Hepatocyte (in vitro differentiated cells): ENCODE measurements at regions not wholly inside any gene's neighbourhood (a gene's known extent, or its start where the extent isn't known, plus 50 kb on each side); places are given as distances from the start of the nearest gene placed in this dataset.

ENCODE experiments used
- DNase-seq: peaks from one replicate; pipeline ENCODE4 v3.0.0-alpha.2; 2016; ENCODE audit warnings: low spot score
- H2AFZ ChIP-seq: fragments of 200-600 bp; sonication (generic); 2 replicates; pipeline ENCODE4 v1.6.0; 2016; ENCODE audit warnings: antibody characterized with exemption, mild to moderate bottlenecking
- H3K27ac ChIP-seq: fragments of 200-600 bp; sonication (generic); 2 replicates; pipeline ENCODE4 v1.5.1; 2016; ENCODE audit warnings: mild to moderate bottlenecking
- H3K27me3 ChIP-seq: fragments of 200-600 bp; sonication (generic); 2 replicates; pipeline ENCODE4 v1.6.1; 2016
- H3K36me3 ChIP-seq: fragments of 200-600 bp; sonication (generic); replicated peaks from 2 replicates; pipeline ENCODE4 v1.5.1; 2016; ENCODE audit warnings: low read depth; ENCODE audit not compliant: insufficient read depth
- H3K4me1 ChIP-seq: fragments of 200-600 bp; sonication (generic); 2 replicates; pipeline ENCODE4 v1.5.1; 2016; ENCODE audit warnings: mild to moderate bottlenecking, moderate library complexity; ENCODE audit not compliant: insufficient read depth
- H3K4me2 ChIP-seq: fragments of 200-600 bp; sonication (generic); 2 replicates; pipeline ENCODE4 v1.6.0; 2016
- H3K4me3 ChIP-seq: fragments of 200-600 bp; sonication (generic); 2 replicates; pipeline ENCODE4 v1.5.1; 2016; ENCODE audit warnings: mild to moderate bottlenecking
- H3K79me2 ChIP-seq: fragments of 200-600 bp; sonication (generic); 2 replicates; pipeline ENCODE4 v1.6.0; 2017; ENCODE audit warnings: mild to moderate bottlenecking
- H3K9me2 ChIP-seq: fragments of 200-600 bp; sonication (generic); replicated peaks from 2 replicates; pipeline ENCODE4 v1.6.0; 2017; ENCODE audit warnings: mild to moderate bottlenecking; ENCODE audit not compliant: insufficient read depth
- H3K9me3 ChIP-seq: fragments of 200-600 bp; sonication (generic); 2 replicates; pipeline ENCODE4 v1.5.1; 2016; ENCODE audit warnings: low read depth, mild to moderate bottlenecking
- H4K20me1 ChIP-seq: fragments of 200-600 bp; sonication (generic); 2 replicates; pipeline ENCODE4 v1.6.0; 2016; ENCODE audit warnings: mild to moderate bottlenecking; ENCODE audit not compliant: insufficient read depth, poor library complexity, severe bottlenecking
- CTCF ChIP-seq: fragments of 200-600 bp; sonication (generic); IDR thresholded peaks from 2 replicates; pipeline ENCODE4 v1.5.1; 2016; ENCODE audit warnings: antibody characterized with exemption, mild to moderate bottlenecking; ENCODE audit not compliant: poor library complexity
- EZH2 ChIP-seq: fragments of 200-600 bp; sonication (generic); IDR thresholded peaks from 2 replicates; pipeline ENCODE4 v1.6.1; 2016; ENCODE audit warnings: antibody characterized with exemption, mild to moderate bottlenecking, borderline replicate concordance
- EZH2phosphoT487 ChIP-seq: fragments of 200-600 bp; sonication (generic); IDR thresholded peaks from one replicate; pipeline ENCODE4 v1.6.1; 2018; ENCODE audit warnings: antibody characterized with exemption, mild to moderate bottlenecking, low read depth, moderate library complexity; ENCODE audit not compliant: unreplicated experiment, severe bottlenecking
- WGBS: methylation state at CpG from one replicate; pipeline ENCODE4 v1.1.6; 2016; ENCODE audit warnings: low lambda C conversion rate; ENCODE audit errors: missing lambda C conversion rate; 5-methylcytosine and 5-hydroxymethylcytosine counted together

GRCh38 chr3:56899078-56899477 lies 97.3 kb upstream of the ARHGEF3 start:
- H3K36me3 ChIP-seq, result no peaks in the 10 kb centered on the region
- WGBS, result 85% methylated on average over 6 of the region's 6 CpGs
- no peaks in the 10 kb centered on the region for H3K27me3 ChIP-seq
- H3K9me3 ChIP-seq, result no peaks in the 10 kb centered on the region
- H3K79me2 ChIP-seq, result no peaks in the 10 kb centered on the region
- no peaks in the 10 kb centered on the region for H4K20me1 ChIP-seq
- no peak for DNase-seq
- no peak overlapping the region for H3K4me3 ChIP-seq
- H3K4me1 ChIP-seq, result peaks cover under 1% of the 10 kb centered on the region
- no peak for TF ChIP-seq CTCF
- no peak for TF ChIP-seq EZH2phosphoT487
- TF ChIP-seq EZH2, result no peak
- no peak overlapping the region for H2AFZ ChIP-seq
- no peak overlapping the region for H3K4me2 ChIP-seq
- no peaks in the 10 kb centered on the region for H3K9me2 ChIP-seq
- no peak overlapping the region for H3K27ac ChIP-seq

- H3K9me3 ChIP-seq, result no peaks in the 10 kb centered on the region
- no peaks in the 10 kb centered on the region for H3K27me3 ChIP-seq
- no peak for DNase-seq
- no peaks in the 10 kb centered on the region for H3K36me3 ChIP-seq
- H3K9me2 ChIP-seq, result no peaks in the 10 kb centered on the region
- WGBS, result 88% methylated on average over 3 of the region's 3 CpGs
- no peak overlapping the region for H3K27ac ChIP-seq
- no peaks in the 10 kb centered on the region for H3K79me2 ChIP-seq
- H4K20me1 ChIP-seq, result no peaks in the 10 kb centered on the region
- TF ChIP-seq EZH2 (no peak), CTCF (no peak), EZH2phosphoT487 (no peak)
- H2AFZ ChIP-seq, result no peak overlapping the region
- H3K4me2 ChIP-seq, result no peak overlapping the region
- H3K4me1 ChIP-seq, result peaks cover 21% of the 10 kb centered on the region
- H3K4me3 ChIP-seq, result no peak overlapping the region
Observed at GRCh38 chr3:56896357-56896756, 94.6 kb upstream of the ARHGEF3 start.

GRCh38 chr3:56894881-56895431 lies 93.2 kb upstream of the ARHGEF3 start:
- H3K4me2 ChIP-seq, result no peak overlapping the region
- no peak overlapping the region for H2AFZ ChIP-seq

More at GRCh38 chr3:56894881-56895431, 93.2 kb upstream of the ARHGEF3 start:
- peaks cover 24% of the 10 kb centered on the region for H3K4me1 ChIP-seq
- H3K9me2 ChIP-seq, result no peaks in the 10 kb centered on the region
- no peak for DNase-seq
- H3K27me3 ChIP-seq, result no peaks in the 10 kb centered on the region
- H3K4me3 ChIP-seq, result no peak overlapping the region
- H3K9me3 ChIP-seq, result no peaks in the 10 kb centered on the region
- 74% methylated on average over 10 of the region's 10 CpGs for WGBS
- H3K79me2 ChIP-seq, result no peaks in the 10 kb centered on the region
- no peak overlapping the region for H3K27ac ChIP-seq
- no peaks in the 10 kb centered on the region for H4K20me1 ChIP-seq
- no peaks in the 10 kb centered on the region for H3K36me3 ChIP-seq
- no peak for TF ChIP-seq CTCF
- TF ChIP-seq EZH2, result no peak
- TF ChIP-seq EZH2phosphoT487, result no peak
